HG03196 (cell line): ENCODE measurements at regions not wholly inside any gene's neighbourhood (a gene's known extent, or its start where the extent isn't known, plus 50 kb on each side); places are given as distances from the start of the nearest gene placed in this dataset.

ENCODE experiments used
- ATAC-seq: cut with Tn5 transposase; IDR thresholded peaks from one replicate; pipeline ENCODE4 v1.9.1; 2021; ENCODE audit not compliant: unreplicated experiment

DNA sequence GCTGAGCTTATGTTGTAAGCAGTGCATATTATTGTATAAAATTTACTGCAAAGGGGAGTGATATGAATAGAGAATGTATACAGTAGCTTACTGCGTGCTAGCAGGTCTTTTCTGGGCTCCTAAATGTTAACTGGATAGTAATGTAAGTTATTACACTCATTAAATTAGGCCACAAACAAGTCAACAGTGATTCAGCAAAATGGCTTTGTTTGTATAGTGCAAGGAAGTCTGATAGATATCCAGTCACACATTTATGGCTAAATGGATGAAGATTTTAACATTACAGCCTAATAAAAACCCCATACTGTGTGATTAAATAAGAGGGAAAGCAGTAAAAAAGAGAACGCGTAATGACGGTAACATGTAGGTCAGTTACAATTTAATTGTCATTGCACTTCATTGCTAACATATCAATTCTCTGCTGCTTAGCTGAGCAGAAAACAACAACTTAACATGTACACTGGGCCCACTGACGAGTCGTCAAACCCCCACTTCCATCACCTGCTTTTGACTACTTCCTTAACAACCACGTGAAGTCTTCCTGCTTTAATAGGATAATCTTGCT, 665.0 kb upstream of the FANCL start:
- no peak for ATAC-seq

DNA sequence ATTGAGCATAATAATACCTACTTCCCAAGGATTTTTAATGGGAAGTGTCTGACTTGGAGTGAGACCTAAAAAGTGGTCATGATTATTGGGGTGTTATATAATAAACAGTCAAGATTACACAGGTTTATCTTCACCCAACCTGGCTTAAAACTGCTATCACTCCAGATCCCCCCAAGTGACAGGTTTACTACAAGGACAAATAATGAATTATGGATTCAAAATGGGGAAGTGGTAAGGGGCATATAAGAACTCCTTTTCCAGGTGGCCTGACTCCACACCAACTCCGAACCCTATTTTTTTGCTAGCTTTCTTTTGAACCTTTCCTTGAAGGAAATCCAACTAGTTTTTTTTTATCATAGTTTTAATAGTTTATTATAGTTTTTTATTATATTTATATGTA, 663.0 kb upstream of the FANCL start:
- no peak for ATAC-seq

DNA sequence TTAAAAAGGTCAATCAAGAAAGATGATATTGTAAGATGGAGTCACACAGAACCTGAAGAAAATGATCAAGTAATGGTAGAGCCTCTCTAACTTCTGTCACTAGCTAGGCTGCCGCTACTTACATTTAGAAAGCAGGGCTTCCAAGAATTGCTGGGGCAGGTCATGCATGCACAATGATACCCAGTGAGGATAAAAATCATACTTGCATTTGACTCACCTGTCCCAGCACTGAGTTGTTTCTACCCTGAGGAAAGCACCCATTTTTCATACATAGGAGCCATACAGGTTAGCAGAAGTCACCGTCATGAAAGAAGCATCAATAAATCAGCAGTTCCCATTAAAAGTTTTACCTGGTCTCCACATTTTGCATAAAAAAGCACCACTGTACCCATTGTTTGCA, 662.3 kb upstream of the FANCL start:
- ATAC-seq = no peak

DNA sequence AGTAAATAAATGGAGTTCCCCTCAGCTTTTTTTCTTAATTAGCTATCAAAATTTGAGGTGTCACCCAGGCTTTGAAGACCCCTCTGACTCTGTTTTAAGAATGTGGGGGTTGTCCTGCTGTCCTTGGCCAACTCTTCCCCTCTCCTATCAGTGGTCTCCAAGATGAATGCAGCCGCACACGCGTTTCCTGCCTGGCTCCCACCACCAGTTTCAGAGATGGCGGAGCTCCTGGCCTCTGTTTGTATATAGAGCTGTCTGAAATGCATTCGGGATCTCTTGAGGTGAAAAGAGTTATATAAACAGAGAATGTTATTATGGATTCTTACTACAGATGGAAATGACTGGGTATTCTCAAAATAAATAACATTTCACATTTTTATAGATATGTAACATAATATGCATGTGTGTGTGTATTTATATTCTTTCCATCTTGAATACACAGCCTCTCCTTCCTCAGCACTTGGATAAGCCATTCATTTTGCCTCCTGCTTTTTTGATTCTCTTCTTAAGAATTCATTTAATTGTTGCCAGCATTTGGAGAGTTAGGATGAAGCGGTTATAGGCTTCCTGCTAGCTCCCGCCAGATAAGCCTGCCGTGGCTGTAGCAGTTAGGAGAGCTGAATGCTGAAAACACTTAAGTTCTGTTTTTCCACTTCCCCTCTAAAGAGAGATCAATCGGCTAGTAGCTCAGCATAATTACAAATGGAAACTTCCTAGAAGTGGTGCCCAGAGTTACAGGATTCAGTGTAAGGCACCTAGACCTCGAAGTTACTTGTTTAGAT, 659.3 kb upstream of the FANCL start:
- ATAC-seq = no peak

DNA sequence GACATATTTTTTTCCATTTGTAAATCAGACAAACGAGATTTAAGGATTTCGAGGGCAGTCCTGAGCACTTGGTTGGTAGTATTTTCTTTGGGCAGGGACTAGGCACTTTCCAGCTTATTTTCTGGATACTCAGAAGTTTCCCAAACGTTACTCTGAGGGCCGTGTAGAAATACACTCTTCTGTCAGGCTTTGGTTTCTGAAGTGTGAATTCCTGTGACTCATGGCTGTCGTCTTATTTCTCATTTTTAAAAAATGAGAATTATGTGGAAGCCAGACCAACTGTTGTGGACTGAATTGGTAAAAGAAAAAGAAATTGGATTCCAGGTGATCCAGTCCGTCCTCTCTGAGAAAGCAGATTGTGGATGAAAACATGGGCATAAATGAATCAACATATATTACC, 658.6 kb upstream of the FANCL start:
- ATAC-seq = no peak

DNA sequence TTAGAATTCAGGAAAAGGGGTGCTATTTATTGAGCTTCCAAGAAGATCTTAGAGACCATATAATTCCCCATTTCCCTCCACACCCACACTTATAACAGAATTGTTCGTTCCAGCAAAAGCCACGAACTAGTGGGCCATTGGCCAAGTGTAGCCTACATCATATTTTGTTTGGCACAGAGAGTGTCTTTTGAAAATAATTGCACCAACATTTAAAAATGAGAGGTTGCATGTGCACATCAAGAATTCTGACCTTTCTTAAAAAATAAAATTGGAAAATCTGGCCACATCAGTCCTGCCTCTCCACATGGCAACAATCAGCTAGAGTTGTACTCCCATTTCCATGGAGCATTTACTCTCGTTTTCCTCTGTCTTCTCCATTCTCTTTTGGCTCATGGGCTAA, 655.5 kb upstream of the FANCL start:
- ATAC-seq = no peak

DNA sequence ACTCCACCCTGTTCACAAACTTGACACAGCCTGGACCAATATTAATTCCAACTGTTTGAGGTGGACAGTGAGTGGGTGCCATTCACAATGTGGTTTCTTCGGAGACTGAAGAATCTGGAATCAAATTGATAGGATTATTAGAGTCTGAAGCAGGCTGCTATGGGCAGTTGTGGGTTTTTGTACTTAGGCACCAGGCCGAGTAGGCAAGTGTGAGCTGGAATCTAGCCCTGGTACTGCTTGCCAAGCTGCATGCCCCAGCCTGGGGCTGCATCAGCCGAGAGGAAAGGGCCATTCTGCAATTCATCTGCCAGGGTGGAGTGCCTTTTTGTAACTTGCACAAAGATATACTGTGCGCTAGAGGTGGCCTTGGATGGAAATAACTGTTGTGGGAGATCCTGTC, 654.7 kb upstream of the FANCL start:
- ATAC-seq = no peak

DNA sequence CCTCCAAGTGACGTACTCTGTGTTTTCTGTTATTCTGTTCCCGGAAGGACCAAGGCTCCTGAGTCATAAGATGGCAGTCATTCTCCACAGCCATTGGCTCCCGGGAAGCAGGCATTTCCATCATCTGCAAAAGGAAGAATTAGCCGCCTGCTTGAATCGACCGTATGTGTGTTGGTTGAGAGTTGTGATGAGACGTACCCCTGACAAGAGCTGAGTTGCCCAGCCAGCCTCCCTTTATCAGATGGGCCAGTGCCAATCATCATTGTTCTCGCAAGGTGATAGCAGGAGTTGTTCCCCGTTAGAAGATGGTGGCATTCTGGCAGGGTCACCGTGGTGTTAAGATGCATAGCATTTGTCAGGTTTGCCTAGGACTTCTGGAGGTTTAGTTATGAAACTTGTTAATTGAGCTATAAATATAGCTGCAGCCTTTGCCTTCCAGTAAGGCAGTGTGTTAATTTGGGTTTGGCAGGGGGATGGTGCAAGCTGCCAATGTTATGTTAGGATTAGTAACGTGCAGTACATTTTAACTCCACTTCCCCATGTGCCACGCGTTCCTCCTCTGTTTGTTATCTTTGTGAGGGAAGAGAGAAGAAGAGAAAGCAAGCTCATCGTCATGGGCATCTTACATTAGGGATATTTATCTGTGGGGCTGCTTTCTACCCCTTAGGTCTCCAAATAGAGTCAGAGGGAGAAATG, 652.7 kb upstream of the FANCL start:
- ATAC-seq = no peak

DNA sequence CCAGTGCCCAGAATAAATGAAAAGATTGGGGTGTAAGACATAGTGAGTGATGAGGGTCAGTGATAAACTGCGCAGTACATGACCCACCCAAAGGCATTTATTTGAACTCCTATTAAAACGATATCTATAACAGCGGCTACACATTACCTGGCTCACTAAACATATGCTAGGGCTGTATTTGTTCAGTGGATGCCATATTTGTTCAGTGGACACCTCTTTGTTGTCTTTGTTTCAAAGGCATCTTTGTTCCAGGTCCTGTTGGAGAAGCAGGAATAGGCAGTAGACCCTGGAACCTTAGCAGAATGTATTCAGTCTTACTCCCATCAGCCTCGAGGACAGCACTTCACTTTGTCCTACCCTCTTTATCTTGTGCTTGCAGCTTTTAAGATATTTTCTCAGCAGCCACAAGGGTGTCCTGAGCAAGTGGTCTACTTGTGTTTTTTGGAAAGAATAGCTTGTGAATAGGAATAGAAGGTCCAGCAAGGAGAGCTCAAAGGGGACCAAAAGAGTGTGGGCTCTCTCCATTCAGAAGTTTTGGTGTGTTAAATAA, 650.8 kb upstream of the FANCL start:
- no peak for ATAC-seq

DNA sequence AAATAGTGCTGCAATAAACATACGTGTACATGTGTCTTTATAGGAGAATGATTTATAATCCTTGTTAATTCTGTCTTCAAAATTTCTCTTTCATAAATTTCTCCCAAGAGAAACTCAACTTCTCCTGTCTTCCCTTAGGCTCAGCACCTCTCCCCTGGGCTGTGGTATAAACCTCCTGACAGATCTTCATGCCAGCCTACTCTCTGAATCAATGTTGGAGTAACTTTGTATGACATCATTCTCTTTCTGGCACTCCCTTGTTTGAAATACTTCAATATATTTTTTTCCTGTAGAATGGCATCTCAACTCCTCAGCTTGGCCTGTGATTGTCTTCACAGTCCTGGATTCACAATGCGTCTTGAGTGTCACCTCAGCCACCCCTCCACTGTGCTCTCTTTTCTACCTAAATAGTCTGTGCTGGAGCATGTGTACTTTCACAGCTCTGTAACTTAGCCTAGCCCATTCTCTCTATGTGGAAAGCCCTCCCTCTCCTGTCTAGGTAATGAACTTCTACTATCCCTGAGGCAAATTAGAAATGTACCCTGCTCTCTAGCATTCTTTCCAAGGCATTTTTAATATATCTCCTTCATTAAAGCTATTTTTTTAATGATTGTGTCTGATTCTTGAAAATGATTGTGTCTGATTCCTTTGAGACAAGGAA, 649.9 kb upstream of the FANCL start:
- no peak for ATAC-seq

DNA sequence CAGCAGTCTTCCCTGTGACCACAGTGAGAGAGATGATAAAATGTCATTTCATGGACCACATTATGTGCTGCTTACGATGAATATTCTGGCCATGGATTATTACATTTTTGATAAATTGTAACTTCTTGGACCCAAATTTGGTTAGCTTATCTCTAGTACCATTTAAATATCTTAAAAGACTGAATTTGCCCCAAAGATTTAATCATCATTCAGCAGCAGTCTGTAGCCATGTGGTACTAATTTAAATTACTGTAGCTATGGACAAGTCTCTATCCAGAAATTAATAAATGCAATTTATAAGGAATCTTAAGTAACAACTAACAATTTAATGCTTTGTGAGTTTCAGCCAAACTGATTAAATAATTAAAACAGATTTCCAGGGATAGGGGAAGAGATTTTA, 644.9 kb upstream of the FANCL start:
- no peak for ATAC-seq

DNA sequence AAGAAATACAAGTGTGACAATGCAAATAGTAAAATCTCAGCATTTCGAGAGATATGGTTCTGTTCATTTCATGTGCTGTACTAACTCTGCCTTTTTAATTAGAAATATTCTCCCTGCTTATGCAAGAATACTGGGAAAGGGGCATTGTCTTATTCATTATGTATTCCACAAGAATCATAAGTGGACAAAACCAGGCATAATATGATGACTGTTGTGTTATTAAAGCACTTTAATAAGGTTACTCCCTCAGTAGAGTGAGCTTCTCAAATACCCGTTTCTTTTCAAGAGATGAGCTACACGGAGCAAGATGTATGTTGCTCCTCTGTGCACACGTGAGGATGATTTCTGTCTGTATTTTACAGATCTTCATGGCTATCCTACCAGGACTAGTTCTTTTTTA, 638.7 kb upstream of the FANCL start:
- ATAC-seq = no peak

DNA sequence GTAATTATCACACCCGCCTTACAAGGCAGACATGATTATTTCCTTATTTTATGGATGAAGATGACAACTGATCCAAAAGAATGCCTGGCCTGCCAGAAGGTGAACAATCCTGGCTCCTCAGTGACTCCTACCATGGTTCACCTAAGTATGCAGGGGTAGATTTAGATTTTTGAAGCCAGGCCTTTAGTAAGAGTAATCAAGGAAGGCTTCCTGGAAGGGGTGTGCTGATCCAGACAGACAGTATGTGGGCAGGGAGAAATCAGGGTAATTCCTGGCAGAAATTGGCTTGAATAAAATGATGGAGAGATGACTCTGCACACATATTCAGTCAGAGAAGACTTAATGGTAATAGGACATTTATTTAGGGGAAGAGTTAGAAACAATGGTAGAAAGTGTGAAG, 637.7 kb upstream of the FANCL start:
- ATAC-seq = no peak

DNA sequence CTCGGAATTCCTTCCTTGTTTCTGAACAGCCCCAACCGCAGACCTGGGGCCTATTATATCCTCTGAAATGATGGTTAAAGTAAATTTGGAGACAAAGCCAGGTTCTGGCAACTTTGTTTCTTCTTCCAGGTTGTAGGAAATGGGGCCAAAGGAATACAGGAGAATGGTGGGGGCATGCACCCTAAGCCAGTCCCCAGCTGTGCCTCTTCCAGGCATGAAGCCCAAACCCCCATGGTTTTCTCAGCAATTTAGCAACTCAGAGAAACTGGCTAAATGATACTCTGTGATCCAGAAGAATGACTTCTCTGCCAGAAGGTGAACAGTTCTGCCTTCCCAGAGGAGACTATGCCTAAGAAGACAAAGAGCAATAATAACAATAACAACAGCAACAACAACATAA, 635.0 kb upstream of the FANCL start:
- ATAC-seq = no peak

DNA sequence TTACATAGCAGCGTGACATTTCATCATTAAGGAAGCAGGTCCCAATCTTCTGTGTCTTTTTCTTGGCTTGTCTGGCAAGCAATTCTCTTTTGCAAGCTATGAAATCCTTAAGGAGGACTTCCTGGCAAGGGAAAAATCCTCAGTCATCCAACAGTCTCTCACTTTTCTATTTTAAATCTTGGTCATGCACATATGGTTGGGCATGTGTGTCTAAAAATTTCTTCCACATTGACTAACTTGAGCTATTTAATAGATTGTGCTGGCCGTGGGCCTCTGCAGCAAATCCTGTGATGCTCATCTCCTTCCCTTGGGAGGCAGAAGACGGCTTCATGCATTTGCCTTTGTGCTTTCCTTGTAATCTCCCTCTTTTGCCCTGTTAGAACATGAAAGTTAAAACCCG, 634.3 kb upstream of the FANCL start:
- ATAC-seq = no peak

DNA sequence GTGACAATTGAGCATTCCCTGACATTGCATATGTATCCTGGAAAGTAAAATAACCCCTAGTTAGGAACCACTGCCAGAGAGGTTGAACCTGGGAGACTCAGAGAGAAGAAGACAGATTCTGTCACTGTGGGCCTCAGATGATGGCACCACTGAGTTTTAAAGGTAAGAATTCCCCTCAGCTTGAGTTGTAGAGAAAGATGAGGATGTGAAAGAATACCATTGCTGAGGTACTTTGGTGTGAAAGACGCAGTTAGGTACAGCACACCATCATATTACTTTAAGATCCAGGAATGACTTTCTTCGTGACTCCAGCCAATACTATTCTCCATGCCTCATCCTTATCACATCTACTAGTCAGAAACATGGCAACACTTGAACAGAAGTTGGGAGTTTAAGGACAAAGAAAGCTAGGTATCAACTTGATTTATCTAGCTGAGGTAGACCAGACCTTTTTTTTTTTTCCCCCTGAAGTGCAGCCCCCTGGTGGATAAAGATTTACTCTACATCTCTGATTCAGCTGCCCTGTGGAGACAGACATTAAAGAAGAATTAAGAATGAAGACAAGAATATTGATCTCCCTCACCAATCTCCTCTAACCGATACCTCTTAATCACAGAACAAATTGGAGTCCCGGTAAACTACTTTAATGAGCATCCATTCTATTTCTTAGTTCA, 630.5 kb upstream of the FANCL start:
- ATAC-seq = no peak

DNA sequence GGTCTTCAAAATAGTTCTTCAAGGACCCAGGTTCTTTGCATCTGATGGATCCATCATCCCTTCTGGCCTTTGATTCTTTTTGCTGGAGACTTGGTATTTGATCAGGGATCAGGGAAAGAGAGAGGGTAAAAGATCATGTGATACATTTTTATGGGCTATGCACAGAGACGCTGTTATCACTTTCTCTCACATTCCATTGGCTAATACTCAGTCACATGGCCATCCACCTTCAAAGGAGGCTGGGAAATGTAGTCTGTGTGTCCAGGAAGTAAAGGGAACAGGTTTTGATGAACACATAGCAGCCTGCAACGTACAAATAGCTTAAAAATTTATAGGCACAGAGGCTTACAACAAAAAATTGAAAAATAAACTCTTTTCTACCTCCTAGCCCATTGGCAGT, 629.6 kb upstream of the FANCL start:
- no peak for ATAC-seq

DNA sequence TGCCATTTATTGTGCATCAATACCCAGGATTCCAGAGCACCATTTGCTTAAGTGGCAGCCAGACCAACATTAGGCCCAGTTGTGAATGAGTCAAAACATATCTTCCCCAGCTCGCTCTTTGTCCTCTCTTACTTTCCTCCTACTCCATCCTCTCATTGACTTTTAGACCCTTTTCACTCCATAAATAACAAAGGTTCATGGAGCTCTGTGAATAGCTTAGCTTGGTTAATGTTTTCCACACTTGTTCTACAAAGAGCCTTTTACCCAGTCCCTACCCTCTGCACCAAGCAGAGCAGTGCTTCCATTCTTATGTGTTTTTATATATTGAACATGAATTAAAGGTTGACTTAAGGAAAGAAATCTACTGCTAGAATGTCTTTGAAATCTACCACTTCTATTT, 625.8 kb upstream of the FANCL start:
- ATAC-seq = no peak

DNA sequence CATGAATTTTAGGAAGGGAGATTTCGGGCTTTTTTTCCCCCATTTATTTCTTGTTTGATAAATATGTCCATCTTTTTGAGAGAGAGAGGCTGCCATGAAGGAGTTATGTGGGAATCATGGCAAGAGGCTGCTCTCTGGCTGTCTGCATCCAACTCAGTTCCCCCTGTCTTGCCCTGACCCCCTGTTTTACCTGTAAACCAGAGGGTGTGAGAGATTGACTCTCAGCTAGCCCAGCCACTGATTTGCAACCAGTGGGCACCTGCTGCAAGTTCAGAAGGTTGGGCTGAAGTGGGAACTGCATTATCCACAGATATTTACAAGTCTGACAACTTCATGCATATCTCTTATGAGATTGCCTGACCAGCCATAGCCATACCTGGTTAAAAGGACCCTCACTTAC, 625.4 kb upstream of the FANCL start:
- no peak for ATAC-seq

DNA sequence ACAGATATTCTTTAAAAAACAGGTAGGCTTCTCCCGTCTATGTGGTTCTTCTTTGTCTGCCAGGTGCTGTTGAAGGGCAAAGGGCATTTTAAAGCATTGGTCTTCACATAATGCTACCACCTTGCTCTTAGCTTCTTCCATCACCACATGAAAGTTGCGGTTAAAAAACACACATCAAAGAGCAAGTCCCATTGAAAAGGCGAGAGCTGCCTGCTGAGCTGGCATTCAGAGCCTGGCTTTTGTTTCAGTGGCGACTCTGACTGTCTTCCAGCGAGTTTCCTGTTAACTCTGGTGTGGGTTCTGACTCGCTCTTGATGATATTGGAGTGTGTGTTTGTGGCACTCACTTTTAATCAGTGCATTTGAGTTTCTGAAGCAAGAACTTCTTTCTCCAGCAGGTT, 624.9 kb upstream of the FANCL start:
- ATAC-seq = no peak

DNA sequence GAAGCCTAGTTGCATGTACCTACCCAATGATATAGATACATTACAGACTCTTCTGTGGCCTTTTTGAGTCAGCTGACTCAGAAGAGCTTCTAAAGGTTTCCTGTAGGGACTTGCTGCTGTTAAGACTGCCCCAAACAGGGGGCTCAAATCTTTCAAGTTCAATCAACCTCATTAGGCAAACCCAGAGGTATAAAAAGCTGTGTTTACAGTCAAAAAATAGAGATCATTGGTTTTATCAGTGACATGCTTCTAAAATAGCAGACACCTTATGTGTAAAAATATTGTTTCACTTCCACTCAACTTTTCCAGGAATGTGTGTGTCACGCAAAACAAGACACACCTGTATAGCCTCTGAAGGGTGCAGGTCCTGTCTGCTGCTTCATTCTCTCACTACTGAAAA, 624.3 kb upstream of the FANCL start:
- ATAC-seq = no peak
